SKM-1 treated with dmso at 0.1 percent for 144 hours (cell line): ENCODE measurements at regions not wholly inside any gene's neighbourhood (a gene's known extent, or its start where the extent isn't known, plus 50 kb on each side); places are given as distances from the start of the nearest gene placed in this dataset.
"Not testable (repeated sequence)": the region's sequence is repeated elsewhere in the genome, so short reads cannot be mapped to it uniquely, and the experiment has no call there.

Experiments used
- DNase-seq: peaks from one replicate; lab custom pipeline; 2025; ENCODE audit not compliant: unreplicated experiment; lab: John Stamatoyannopoulos, UW

GRCh38 chr1:9441451-9442133 lies 97.7 kb upstream of the SLC25A33 start:
- no peak for DNase-seq

DNA sequence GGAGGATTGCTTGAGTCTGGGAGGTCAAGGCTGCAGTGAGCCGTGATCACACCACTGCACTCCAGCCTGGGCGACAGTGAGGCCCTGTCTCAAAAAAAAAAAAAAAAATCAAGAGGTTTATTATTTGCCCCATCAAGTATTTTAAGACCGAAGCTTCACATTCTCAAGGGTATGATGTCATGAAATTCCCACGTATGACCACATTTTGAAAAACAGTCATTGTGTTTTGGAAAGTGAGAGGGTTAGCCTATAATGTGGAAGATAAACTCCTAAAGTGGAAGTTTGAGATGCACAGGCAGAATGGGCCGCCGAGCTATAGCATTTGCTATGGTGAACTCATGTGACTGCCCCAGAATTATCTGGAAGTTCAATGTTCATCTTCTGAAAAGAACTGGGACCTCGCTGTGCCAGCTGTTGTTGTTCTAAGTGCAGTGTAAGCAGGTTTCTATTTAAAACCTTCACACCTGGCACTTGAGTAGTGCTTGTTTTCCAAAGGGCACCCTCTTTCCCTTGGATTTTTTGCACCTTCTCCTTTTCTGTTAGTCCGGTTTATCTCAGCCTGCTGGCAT lies 96.9 kb upstream of the SLC25A33 start:
- no peak for DNase-seq

- DNase-seq, result no peak
Observed at GRCh38 chr1:9442986-9443385, 96.3 kb upstream of the SLC25A33 start.

DNA sequence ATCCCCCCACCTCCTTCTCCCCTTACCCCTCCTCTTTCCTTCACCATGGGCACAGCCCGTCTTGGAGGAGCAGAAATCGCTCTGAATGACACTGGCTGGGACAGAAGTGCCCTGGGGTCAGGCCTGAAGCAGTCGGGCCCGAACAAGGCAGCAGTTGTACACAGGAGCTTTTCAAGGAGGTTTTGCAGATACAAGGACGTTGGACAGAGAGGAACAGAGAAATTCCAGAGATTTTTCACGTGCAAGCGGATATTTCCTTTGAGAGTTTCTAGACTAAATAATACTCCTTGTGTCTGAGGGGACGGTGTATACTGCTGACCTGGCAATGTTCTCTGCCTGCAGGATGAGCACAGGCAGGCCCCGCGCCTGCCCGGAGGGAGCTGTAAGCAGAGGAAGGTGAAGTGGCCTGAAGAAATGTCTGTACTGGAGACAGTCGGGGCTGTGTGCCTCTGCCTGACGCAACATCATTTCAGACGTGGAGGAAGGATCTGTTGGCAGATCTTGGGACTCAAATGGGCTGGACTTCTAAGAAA lies 95.3 kb upstream of the SLC25A33 start:
- peak; percentile 13 for DNase-seq

GRCh38 chr1:9444532-9444931 lies 94.7 kb upstream of the SLC25A33 start:
- DNase-seq, result no peak

DNA sequence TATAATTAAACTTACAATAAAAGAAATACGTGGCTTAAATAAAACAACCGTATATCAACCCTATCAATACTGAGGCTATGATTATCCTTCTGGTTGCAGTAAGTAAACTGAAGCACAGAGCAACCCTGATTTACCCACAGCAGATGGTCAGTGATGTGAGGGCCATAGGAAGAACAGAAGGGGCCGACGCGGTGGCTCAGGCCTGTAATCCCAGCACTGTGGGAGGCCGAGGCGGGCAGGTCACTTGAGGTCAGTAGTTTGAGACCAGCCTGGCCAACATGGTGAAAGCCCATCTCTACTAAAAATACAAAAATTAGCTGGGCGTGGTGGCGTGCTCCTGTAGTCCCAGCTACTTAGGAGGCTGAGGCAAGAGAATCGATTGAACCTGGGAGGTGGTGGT lies 94.2 kb upstream of the SLC25A33 start:
- not testable (repeated sequence) for DNase-seq

- no peak for DNase-seq
Observed at GRCh38 chr1:9447215-9447960, 91.9 kb upstream of the SLC25A33 start.

GRCh38 chr1:9448132-9449109 lies 90.8 kb upstream of the SLC25A33 start:
- DNase-seq, result no peak

DNA sequence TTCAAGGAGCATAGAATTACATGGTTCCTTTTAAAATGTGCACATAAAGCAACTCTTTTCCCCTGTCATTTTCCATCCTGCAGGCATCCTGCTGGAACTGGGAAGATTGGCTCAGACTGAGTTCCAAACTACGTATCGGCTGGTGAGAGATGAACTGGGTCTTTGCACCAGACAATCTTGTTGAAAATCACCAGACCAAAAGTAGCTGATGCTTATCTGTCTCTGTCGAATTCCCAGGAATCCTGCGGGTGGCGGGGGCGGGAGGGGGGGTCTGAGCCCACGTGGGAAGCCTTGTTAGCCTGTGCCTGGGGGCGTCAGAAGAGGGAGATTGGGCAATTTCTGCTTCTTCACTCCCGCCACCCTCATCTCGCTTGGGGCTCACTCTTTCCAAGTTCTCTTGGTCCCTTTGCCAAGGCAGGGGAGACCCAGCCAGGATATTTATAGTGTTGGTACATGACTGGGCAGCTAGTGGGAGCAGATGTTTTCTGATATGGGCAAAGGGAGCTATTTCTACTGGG lies 90.1 kb upstream of the SLC25A33 start:
- DNase-seq, result no peak

- no peak for DNase-seq
Observed at GRCh38 chr1:9449976-9450696, 89.1 kb upstream of the SLC25A33 start.

DNA sequence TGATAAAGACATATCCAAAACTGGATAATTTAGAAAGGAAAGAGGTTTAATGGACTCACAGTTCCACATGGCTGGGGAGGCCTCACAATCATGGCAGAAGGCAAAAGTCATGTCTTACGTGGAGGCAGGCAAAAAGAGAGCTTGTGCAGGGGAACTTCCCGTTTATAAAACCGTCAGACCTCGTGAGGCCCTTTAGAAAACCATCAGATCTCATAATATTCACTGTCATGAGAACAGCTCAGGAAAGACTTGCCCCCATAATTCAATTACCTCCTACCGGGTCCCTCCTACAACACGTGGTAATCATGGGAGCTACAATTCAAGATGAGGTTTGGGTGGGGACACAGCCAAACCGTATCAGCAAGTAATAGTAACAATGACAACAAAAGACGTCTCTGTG lies 88.2 kb upstream of the SLC25A33 start:
- no peak for DNase-seq

GRCh38 chr1:9452516-9453140 lies 86.6 kb upstream of the SLC25A33 start:
- DNase-seq, result no peak

- no peak for DNase-seq
Observed at GRCh38 chr1:9453375-9453774, 85.9 kb upstream of the SLC25A33 start.

DNA sequence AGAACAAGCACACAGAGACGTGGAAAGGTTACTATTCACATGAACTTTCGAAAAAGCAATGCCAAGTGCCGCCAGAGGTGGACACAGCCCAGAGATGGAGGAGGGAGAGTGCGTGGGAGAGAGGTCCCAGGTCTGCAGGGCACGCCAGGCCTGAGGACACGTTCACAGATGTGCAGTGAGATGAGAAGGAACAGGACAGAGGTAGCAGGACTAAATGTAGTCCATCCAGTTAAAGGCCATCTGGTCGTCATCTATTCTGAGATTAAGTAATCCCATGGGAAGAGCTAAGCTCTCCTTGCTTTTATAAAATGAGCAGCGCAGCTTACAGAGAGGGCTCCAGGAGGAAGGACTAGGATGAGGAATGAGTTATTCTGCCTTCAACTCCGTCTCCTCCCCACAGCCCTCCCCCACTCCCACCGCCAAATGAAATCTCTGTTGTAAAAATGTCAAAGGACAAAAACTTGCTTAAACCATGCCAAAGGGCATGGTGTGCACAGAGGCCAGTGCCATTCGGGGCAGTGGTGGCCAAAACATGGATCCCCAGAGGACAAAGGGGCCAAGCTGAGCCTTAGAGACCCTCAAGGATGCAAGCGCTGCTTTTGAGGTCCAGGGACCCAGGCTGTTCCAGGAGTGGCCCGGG lies 85.4 kb upstream of the SLC25A33 start:
- no peak for DNase-seq

DNA sequence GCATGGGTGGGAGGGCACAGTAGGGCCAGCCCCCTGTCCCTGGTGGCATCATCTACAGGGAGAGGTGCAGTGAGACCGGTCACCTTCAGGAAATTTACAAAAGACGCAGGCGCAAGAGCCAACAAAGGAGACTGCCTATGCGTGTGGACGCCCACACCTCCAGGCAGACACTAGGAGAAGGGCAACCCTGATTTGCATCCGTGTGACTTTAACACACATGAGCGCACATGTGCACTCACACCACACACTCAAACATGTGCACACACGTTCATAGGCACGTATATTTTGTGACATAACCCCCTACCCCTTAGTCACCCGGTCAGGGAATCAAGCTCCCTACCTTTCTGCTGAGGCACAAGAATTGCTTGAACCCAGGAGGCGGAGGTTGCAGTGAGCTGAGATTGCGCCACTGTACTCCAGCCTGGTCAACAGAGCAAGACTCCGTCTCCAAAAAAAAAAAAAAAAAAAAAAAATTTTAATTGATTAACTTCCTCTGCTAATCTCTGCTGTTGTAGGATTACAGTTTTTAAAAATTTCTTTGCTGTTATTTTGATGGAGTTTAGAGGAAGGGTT lies 84.7 kb upstream of the SLC25A33 start:
- DNase-seq, result no peak

- DNase-seq, result peak; percentile 35
Observed at GRCh38 chr1:9455487-9456234, 83.6 kb upstream of the SLC25A33 start.

DNA sequence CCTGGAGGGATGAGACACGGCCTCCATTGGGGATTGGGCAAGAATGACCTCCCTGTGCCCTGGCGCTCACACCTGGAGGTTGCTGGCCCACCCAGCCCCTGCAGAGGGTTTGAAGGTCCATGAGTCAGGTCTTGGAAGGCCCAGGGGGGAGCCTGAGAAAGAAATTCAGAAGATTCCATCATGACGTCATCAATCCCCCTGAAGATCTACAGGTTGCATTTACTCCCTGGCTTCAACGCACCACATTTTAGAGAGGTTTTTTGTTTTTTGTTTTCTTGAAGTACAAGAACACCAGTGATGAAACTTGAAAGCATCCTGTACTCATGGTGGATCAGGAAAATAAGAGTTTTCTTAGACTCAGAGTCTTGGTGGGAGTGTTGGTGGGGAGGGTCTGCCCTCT lies 82.4 kb upstream of the SLC25A33 start:
- DNase-seq, result no peak

DNA sequence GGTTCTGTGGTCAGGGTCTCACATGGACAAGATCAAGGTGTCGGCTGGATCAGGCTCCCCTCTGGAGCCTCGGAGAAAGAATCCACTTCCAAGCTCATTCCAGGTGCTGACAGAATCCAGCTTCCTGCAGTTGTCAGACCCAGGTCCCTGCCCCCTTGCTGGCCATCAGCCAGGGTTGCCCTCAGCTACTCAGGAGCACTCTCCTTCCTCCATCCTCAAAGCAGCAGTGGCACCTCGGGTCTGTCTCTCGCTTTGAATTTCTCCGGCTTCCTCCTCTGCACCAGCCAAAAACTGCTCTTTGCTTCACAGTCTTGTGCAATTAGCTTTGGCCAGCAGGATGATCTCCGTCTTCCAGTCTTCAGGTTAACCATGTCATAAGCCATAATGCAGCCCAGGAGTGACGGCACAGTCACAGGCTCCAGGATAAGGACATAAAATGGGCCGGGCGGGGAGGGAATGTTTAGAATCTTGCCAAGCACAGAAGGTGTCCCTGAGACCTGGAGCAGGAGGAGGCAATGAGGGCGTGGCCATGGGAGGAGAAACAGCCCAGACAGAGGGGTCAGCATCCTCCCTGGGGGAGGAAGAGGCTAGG lies 79.4 kb upstream of the SLC25A33 start:
- no peak for DNase-seq
